Adrenal gland (tissue), 5 donors: ENCODE measurements at regions not wholly inside any gene's neighbourhood (a gene's known extent, or its start where the extent isn't known, plus 50 kb on each side); places are given as distances from the start of the nearest gene placed in this dataset.
"Not testable (repeated sequence)": the region's sequence is repeated elsewhere in the genome, so short reads cannot be mapped to it uniquely, and the experiment has no call there.

Source experiments
- POLR2A ChIP-seq, 2 donors: fragments of 450-650 bp; IDR thresholded peaks; one replicate each; pipeline ENCODE4 v1.6.1; 2017; ENCODE audit warnings: antibody characterized with exemption in 2 of 2, mild to moderate bottlenecking in 2 of 2, moderate library complexity in 1 of 2
- TF ChIP-seq, protein P1 (sequence below), 6 experiments: fragments of 450-650 bp in 4 of 6; fragments of 200-600 bp in 2 of 6; sonication (generic) in 1 of 6; IDR thresholded peaks; 1 replicate in 5 of 6; 2 replicates in 1 of 6; pipeline versions ENCODE4 v1.5.1 to v1.8.0; 2016 to 2021; ENCODE audit warnings: antibody characterized with exemption in 6 of 6, mild to moderate bottlenecking in 2 of 6, moderate library complexity in 1 of 6
- donor health status: DM: no; HTN: no; CAD: no.

DNA sequence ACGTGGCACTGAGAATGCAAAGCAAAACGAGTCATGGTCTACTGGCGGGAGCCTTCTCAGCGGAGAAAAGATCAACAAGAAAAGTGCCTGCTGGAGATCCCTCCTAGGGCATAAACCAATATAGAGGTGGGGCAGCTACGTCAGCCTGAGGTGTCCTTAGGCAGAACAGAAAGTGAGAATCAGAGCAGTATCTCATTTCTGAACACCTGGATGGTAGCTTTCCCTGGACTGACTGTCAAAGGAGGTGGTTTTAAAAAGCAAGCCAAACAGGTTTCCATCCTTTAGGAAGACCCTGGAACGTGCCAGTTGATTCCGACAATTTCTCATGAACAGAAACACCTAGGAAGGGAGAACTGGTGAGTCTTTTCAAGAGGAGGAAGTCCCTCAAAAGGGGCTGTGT, 71.4 kb upstream of the NBPF9 start:
- TF ChIP-seq, protein P1, sequence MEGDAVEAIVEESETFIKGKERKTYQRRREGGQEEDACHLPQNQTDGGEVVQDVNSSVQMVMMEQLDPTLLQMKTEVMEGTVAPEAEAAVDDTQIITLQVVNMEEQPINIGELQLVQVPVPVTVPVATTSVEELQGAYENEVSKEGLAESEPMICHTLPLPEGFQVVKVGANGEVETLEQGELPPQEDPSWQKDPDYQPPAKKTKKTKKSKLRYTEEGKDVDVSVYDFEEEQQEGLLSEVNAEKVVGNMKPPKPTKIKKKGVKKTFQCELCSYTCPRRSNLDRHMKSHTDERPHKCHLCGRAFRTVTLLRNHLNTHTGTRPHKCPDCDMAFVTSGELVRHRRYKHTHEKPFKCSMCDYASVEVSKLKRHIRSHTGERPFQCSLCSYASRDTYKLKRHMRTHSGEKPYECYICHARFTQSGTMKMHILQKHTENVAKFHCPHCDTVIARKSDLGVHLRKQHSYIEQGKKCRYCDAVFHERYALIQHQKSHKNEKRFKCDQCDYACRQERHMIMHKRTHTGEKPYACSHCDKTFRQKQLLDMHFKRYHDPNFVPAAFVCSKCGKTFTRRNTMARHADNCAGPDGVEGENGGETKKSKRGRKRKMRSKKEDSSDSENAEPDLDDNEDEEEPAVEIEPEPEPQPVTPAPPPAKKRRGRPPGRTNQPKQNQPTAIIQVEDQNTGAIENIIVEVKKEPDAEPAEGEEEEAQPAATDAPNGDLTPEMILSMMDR (IDR thresholded peaks at IDR 0.05) = not testable (repeated sequence)
- not testable (repeated sequence) for TF ChIP-seq POLR2A (IDR thresholded peaks at IDR 0.05)
